WTC11 (cell line): ENCODE measurements at regions not wholly inside any gene's neighbourhood (a gene's known extent, or its start where the extent isn't known, plus 50 kb on each side); places are given as distances from the start of the nearest gene placed in this dataset.

Experiments used
- ATAC-seq: fragments of 200-7000 bp; cut with Tn5 transposase; 2 replicates; pipeline ENCODE4 v1.10.0; 2021; ENCODE audit warnings: mild to moderate bottlenecking, moderate library complexity
- CTCF ChIA-PET: fragments of 300-600 bp; sonication (Branson Sonifier 250); formaldehyde crosslinking; loops from one replicate; lab custom pipeline; 2021; ENCODE audit warnings: antibody characterized with exemption; lab: Charles Lee
- POLR2A ChIA-PET: fragments of 350-600 bp; sonication (Branson Sonifier 250); formaldehyde crosslinking; loops from one replicate; lab custom pipeline; 2021; ENCODE audit warnings: antibody characterized with exemption; lab: Charles Lee
- DNase-seq: peaks from one replicate; pipeline ENCODE4 v3.0.0; 2021; ENCODE audit warnings: low spot score
- H3K27ac Mint-ChIP-seq: 2 replicates; pipeline ENCODE4 v1.8.0; 2021; ENCODE audit warnings: mixed read lengths
- H3K27me3 Mint-ChIP-seq: 2 replicates; pipeline ENCODE4 v1.8.0; 2021; ENCODE audit warnings: low read depth, mild to moderate bottlenecking, moderate library complexity, mixed read lengths
- H3K36me3 Mint-ChIP-seq: 2 replicates; pipeline ENCODE4 v1.8.0; 2021; ENCODE audit warnings: mixed read lengths
- H3K4me1 Mint-ChIP-seq: 2 replicates; pipeline ENCODE4 v1.8.0; 2022; ENCODE audit warnings: mixed read lengths
- H3K4me3 Mint-ChIP-seq: 2 replicates; pipeline ENCODE4 v1.8.0; 2021; ENCODE audit warnings: mild to moderate bottlenecking, moderate library complexity, mixed read lengths
- H3K9me3 Mint-ChIP-seq: 2 replicates; pipeline ENCODE4 v1.8.0; 2021; ENCODE audit warnings: mixed read lengths
- ATF1 ChIP-seq: sonication (generic); formaldehyde crosslinking; IDR thresholded peaks from 2 replicates; pipeline ENCODE4 v1.8.1; 2023; ENCODE audit warnings: mild to moderate bottlenecking, moderate library complexity, missing genetic modification reagents
- CREB1 ChIP-seq: sonication (generic); formaldehyde crosslinking; IDR thresholded peaks from 2 replicates; pipeline ENCODE4 v1.8.0; 2023; ENCODE audit warnings: mild to moderate bottlenecking, missing genetic modification reagents
- CREM ChIP-seq: sonication (generic); formaldehyde crosslinking; IDR thresholded peaks from 2 replicates; pipeline ENCODE4 v1.8.1; 2022; ENCODE audit warnings: mild to moderate bottlenecking, missing genetic modification reagents, moderate library complexity
- ESRRA ChIP-seq: sonication (generic); formaldehyde crosslinking; IDR thresholded peaks from 2 replicates; pipeline ENCODE4 v1.8.1; 2022; ENCODE audit warnings: mild to moderate bottlenecking, missing genetic modification reagents, borderline replicate concordance
- GTF2I ChIP-seq: fragments of 250-450 bp; sonication (Bioruptor Pico); conservative IDR thresholded peaks from 2 replicates; pipeline ENCODE4 v1.4.0; 2021; ENCODE audit warnings: mild to moderate bottlenecking
- HMGA2 ChIP-seq: fragments of 250-450 bp; sonication (Bioruptor Pico); IDR thresholded peaks from 2 replicates; pipeline ENCODE4 v1.4.0; 2021; ENCODE audit warnings: mild to moderate bottlenecking, moderate library complexity
- NR1H2 ChIP-seq: sonication (generic); formaldehyde crosslinking; IDR thresholded peaks from 2 replicates; pipeline ENCODE4 v1.9.0; 2021; ENCODE audit warnings: mild to moderate bottlenecking, moderate library complexity, missing genetic modification reagents
- PRRX2 ChIP-seq: fragments of 250-450 bp; sonication (Bioruptor Pico); IDR thresholded peaks from 2 replicates; pipeline ENCODE4 v1.8.0; 2021; ENCODE audit warnings: mild to moderate bottlenecking
- SMAD4 ChIP-seq: sonication (generic); formaldehyde crosslinking; IDR thresholded peaks from 2 replicates; pipeline ENCODE4 v1.8.0; 2022; ENCODE audit warnings: mild to moderate bottlenecking, missing genetic modification reagents
- SOX15 ChIP-seq: fragments of 250-450 bp; sonication (Bioruptor Pico); IDR thresholded peaks from 2 replicates; pipeline ENCODE4 v1.9.0; 2021; ENCODE audit warnings: mild to moderate bottlenecking
- ZNF121 ChIP-seq: sonication (generic); formaldehyde crosslinking; IDR thresholded peaks from 2 replicates; pipeline ENCODE4 v1.8.0; 2023; ENCODE audit warnings: missing genetic modification reagents
- ZNF263 ChIP-seq: sonication (generic); formaldehyde crosslinking; IDR thresholded peaks from 2 replicates; pipeline ENCODE4 v1.8.1; 2022; ENCODE audit warnings: low read depth, mild to moderate bottlenecking, moderate library complexity, missing genetic modification reagents
- TF ChIP-seq, protein P1 (sequence below): sonication (generic); formaldehyde crosslinking; IDR thresholded peaks from 2 replicates; pipeline ENCODE4 v1.8.0; 2022; ENCODE audit warnings: mild to moderate bottlenecking, missing genetic modification reagents
- TF ChIP-seq, protein P2 (sequence below): fragments of 250-450 bp; sonication (Bioruptor Pico); IDR thresholded peaks from 2 replicates; pipeline ENCODE4 v1.9.0; 2021; ENCODE audit warnings: mild to moderate bottlenecking, borderline replicate concordance
- TF ChIP-seq, protein P3 (sequence below): sonication (generic); formaldehyde crosslinking; IDR thresholded peaks from 2 replicates; pipeline ENCODE4 v1.8.0; 2022; ENCODE audit warnings: missing genetic modification reagents
- TF ChIP-seq, protein P4 (sequence below): sonication (generic); formaldehyde crosslinking; IDR thresholded peaks from 2 replicates; pipeline ENCODE4 v1.8.1; 2022; ENCODE audit warnings: mild to moderate bottlenecking, moderate library complexity, missing genetic modification reagents
- TF ChIP-seq, protein P5 (sequence below): sonication (generic); formaldehyde crosslinking; IDR thresholded peaks from 2 replicates; pipeline ENCODE4 v1.8.1; 2022; ENCODE audit warnings: low read depth, mild to moderate bottlenecking, moderate library complexity, missing genetic modification reagents, borderline replicate concordance

DNA sequence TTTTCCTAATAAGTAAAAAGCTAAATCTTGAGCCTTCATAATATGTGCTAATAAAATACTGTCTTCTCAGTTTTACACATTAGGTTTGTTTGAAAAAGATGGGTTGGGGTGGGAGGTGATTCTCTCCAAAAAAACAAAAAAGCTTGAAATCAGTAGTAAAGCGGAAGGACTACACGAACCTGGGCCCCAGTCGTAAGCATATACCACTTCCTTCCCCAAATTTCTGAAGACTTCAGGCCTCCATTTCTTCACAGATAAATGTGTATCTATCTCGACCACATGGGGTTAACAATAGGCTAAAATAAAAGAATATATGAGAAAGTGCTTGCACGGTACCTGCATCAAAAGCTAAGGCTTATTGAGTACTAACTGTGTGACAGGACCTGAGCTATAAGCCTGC, 51.6 kb upstream of the PAX2 start:
- DNase-seq, result no peak
- H3K4me1 Mint-ChIP-seq, result no peaks in the 10 kb centered on the region
- no peaks in the 10 kb centered on the region for H3K36me3 Mint-ChIP-seq
- H3K27ac Mint-ChIP-seq, result no peak overlapping the region
- TF ChIP-seq SOX15 (no peak), HMGA2 (CRISPR knock-in tag) (no peak), ATF1 (CRISPR knock-in tag) (no peak), ESRRA (CRISPR knock-in tag) (no peak), NR1H2 (CRISPR knock-in tag) (no peak), ZNF121 (CRISPR knock-in tag) (no peak), CREM (CRISPR knock-in tag) (no peak), ZNF263 (CRISPR knock-in tag) (no peak), GTF2I (CRISPR knock-in tag) (no peak), CREB1 (no peak), SMAD4 (CRISPR knock-in tag) (no peak), PRRX2 (CRISPR knock-in tag) (no peak)
- TF ChIP-seq, protein P1, sequence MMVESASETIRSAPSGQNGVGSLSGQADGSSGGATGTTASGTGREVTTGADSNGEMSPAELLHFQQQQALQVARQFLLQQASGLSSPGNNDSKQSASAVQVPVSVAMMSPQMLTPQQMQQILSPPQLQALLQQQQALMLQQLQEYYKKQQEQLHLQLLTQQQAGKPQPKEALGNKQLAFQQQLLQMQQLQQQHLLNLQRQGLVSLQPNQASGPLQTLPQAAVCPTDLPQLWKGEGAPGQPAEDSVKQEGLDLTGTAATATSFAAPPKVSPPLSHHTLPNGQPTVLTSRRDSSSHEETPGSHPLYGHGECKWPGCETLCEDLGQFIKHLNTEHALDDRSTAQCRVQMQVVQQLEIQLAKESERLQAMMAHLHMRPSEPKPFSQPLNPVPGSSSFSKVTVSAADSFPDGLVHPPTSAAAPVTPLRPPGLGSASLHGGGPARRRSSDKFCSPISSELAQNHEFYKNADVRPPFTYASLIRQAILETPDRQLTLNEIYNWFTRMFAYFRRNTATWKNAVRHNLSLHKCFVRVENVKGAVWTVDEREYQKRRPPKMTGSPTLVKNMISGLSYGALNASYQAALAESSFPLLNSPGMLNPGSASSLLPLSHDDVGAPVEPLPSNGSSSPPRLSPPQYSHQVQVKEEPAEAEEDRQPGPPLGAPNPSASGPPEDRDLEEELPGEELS (CRISPR knock-in tag), result no peak
- TF ChIP-seq, protein P2, sequence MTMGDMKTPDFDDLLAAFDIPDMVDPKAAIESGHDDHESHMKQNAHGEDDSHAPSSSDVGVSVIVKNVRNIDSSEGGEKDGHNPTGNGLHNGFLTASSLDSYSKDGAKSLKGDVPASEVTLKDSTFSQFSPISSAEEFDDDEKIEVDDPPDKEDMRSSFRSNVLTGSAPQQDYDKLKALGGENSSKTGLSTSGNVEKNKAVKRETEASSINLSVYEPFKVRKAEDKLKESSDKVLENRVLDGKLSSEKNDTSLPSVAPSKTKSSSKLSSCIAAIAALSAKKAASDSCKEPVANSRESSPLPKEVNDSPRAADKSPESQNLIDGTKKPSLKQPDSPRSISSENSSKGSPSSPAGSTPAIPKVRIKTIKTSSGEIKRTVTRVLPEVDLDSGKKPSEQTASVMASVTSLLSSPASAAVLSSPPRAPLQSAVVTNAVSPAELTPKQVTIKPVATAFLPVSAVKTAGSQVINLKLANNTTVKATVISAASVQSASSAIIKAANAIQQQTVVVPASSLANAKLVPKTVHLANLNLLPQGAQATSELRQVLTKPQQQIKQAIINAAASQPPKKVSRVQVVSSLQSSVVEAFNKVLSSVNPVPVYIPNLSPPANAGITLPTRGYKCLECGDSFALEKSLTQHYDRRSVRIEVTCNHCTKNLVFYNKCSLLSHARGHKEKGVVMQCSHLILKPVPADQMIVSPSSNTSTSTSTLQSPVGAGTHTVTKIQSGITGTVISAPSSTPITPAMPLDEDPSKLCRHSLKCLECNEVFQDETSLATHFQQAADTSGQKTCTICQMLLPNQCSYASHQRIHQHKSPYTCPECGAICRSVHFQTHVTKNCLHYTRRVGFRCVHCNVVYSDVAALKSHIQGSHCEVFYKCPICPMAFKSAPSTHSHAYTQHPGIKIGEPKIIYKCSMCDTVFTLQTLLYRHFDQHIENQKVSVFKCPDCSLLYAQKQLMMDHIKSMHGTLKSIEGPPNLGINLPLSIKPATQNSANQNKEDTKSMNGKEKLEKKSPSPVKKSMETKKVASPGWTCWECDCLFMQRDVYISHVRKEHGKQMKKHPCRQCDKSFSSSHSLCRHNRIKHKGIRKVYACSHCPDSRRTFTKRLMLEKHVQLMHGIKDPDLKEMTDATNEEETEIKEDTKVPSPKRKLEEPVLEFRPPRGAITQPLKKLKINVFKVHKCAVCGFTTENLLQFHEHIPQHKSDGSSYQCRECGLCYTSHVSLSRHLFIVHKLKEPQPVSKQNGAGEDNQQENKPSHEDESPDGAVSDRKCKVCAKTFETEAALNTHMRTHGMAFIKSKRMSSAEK (CRISPR knock-in tag), result no peak
- TF ChIP-seq, protein P3, sequence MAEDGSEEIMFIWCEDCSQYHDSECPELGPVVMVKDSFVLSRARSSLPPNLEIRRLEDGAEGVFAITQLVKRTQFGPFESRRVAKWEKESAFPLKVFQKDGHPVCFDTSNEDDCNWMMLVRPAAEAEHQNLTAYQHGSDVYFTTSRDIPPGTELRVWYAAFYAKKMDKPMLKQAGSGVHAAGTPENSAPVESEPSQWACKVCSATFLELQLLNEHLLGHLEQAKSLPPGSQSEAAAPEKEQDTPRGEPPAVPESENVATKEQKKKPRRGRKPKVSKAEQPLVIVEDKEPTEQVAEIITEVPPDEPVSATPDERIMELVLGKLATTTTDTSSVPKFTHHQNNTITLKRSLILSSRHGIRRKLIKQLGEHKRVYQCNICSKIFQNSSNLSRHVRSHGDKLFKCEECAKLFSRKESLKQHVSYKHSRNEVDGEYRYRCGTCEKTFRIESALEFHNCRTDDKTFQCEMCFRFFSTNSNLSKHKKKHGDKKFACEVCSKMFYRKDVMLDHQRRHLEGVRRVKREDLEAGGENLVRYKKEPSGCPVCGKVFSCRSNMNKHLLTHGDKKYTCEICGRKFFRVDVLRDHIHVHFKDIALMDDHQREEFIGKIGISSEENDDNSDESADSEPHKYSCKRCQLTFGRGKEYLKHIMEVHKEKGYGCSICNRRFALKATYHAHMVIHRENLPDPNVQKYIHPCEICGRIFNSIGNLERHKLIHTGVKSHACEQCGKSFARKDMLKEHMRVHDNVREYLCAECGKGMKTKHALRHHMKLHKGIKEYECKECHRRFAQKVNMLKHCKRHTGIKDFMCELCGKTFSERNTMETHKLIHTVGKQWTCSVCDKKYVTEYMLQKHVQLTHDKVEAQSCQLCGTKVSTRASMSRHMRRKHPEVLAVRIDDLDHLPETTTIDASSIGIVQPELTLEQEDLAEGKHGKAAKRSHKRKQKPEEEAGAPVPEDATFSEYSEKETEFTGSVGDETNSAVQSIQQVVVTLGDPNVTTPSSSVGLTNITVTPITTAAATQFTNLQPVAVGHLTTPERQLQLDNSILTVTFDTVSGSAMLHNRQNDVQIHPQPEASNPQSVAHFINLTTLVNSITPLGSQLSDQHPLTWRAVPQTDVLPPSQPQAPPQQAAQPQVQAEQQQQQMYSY (CRISPR knock-in tag), result no peak
- TF ChIP-seq, protein P4, sequence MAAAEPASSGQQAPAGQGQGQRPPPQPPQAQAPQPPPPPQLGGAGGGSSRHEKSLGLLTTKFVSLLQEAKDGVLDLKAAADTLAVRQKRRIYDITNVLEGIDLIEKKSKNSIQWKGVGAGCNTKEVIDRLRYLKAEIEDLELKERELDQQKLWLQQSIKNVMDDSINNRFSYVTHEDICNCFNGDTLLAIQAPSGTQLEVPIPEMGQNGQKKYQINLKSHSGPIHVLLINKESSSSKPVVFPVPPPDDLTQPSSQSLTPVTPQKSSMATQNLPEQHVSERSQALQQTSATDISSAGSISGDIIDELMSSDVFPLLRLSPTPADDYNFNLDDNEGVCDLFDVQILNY, result no peak
- TF ChIP-seq, protein P5, sequence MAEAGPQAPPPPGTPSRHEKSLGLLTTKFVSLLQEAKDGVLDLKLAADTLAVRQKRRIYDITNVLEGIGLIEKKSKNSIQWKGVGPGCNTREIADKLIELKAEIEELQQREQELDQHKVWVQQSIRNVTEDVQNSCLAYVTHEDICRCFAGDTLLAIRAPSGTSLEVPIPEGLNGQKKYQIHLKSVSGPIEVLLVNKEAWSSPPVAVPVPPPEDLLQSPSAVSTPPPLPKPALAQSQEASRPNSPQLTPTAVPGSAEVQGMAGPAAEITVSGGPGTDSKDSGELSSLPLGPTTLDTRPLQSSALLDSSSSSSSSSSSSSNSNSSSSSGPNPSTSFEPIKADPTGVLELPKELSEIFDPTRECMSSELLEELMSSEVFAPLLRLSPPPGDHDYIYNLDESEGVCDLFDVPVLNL (CRISPR knock-in tag), result no peak
- TF ChIP-seq, all 79 proteins: peak for 0
- peaks cover 37% of the 10 kb centered on the region for H3K27me3 Mint-ChIP-seq
- CTCF ChIA-PET, result interaction anchor here (0.7 to 1.5 kb wide), 3 partner anchors 23 to 195 kb away, joined by 3 to 6 read pairs (median 4); no protein-coding TSS in a partner anchor
- H3K4me3 Mint-ChIP-seq, result no peak overlapping the region
- POLR2A ChIA-PET, result interaction anchor here (0.6 kb wide), 1 partner anchor 50 kb away, joined by 4 read pairs; no protein-coding TSS in a partner anchor
- H3K9me3 Mint-ChIP-seq, result no peaks in the 10 kb centered on the region
- no peak for ATAC-seq
